ENCODE measurements at regions not wholly inside any gene's neighbourhood (a gene's known extent, or its start where the extent isn't known, plus 50 kb on each side); places are given as distances from the start of the nearest gene placed in this dataset.

- TF ChIP-seq CTCF (conservative IDR thresholded peaks at IDR 0.05; ENCODE audit: low read length) (no peak), EZH2phosphoT487 (IDR thresholded peaks at IDR 0.05; ENCODE audit: borderline replicate concordance) (no peak)
These were observed 105.7 kb upstream of the GHR start for GRCh38 chr5:42317575-42317974.
